SK-N-MC (cell line): ENCODE measurements at regions not wholly inside any gene's neighbourhood (a gene's known extent, or its start where the extent isn't known, plus 50 kb on each side); places are given as distances from the start of the nearest gene placed in this dataset.
"Not testable (repeated sequence)": the region's sequence is repeated elsewhere in the genome, so short reads cannot be mapped to it uniquely, and the experiment has no call there.

Experiments
- DNase-seq: peaks from one replicate; pipeline ENCODE4 v3.0.0-alpha.2; 2011; ENCODE audit warnings: low read depth, low spot score
- H3K27ac ChIP-seq: fragments of 200-600 bp; sonication (generic); 2 replicates; pipeline ENCODE4 v1.5.1; 2016; ENCODE audit warnings: mixed run types
- H3K36me3 ChIP-seq: fragments of 200-600 bp; sonication (generic); 2 replicates; pipeline ENCODE4 v1.6.1; 2017; ENCODE audit warnings: antibody characterized with exemption, low read length, mixed read lengths; ENCODE audit not compliant: insufficient read depth
- H3K4me3 ChIP-seq: fragments of 200-600 bp; sonication (generic); 2 replicates; pipeline ENCODE4 v1.5.1; 2016
- H3K9ac ChIP-seq: fragments of 200-600 bp; sonication (generic); 2 replicates; pipeline ENCODE4 v1.8.0; 2017; ENCODE audit warnings: mixed run types, mixed read lengths; ENCODE audit not compliant: insufficient read length
- H3K9me3 ChIP-seq: fragments of 200-600 bp; sonication (generic); 2 replicates; pipeline ENCODE4 v1.6.1; 2017; ENCODE audit warnings: low read depth, mild to moderate bottlenecking, antibody characterized with exemption, low read length, moderate library complexity, mixed read lengths
- EZH2 ChIP-seq: fragments of 200-600 bp; sonication (generic); IDR thresholded peaks from one replicate; pipeline ENCODE4 v1.6.1; 2017; ENCODE audit warnings: antibody characterized with exemption
- FOXP2 ChIP-seq: optimal IDR thresholded peaks from 2 replicates; pipeline ENCODE3; 2011; ENCODE audit warnings: mild to moderate bottlenecking, moderate library complexity; ENCODE audit not compliant: insufficient read depth; ENCODE audit errors: extremely low read length, control extremely low read depth
- POLR2AphosphoS5 ChIP-seq: IDR thresholded peaks from 2 replicates; pipeline ENCODE4 v1.6.1; 2012; ENCODE audit warnings: mild to moderate bottlenecking, low read depth, low read length, borderline replicate concordance

GRCh38 chrX:34467437-34467836 lies 189.6 kb downstream of the TMEM47 start:
- no peak overlapping the region for H3K9ac ChIP-seq
- H3K4me3 ChIP-seq = no peak overlapping the region
- no peak for DNase-seq
- TF ChIP-seq FOXP2 (no peak), EZH2 (no peak), POLR2AphosphoS5 (no peak)
- H3K27ac ChIP-seq = no peak overlapping the region
- H3K9me3 ChIP-seq = no peaks in the 10 kb centered on the region
- no peaks in the 10 kb centered on the region for H3K36me3 ChIP-seq

GRCh38 chrX:34463220-34463619 lies 193.9 kb downstream of the TMEM47 start:
- not testable (repeated sequence) for H3K9ac ChIP-seq, H3K27ac ChIP-seq, H3K9me3 ChIP-seq, H3K36me3 ChIP-seq, H3K4me3 ChIP-seq, DNase-seq

- not testable (repeated sequence) for H3K9me3 ChIP-seq, H3K27ac ChIP-seq, DNase-seq, H3K9ac ChIP-seq, H3K36me3 ChIP-seq, H3K4me3 ChIP-seq
These were observed 199.2 kb downstream of the TMEM47 start for GRCh38 chrX:34457850-34458249.

GRCh38 chrX:34437586-34437985 lies 219.5 kb downstream of the TMEM47 start:
- H3K4me3 ChIP-seq = no peak overlapping the region
- no peaks in the 10 kb centered on the region for H3K9me3 ChIP-seq
- H3K36me3 ChIP-seq = no peaks in the 10 kb centered on the region
- no peak for TF ChIP-seq EZH2
- no peak for TF ChIP-seq POLR2AphosphoS5
- no peak for TF ChIP-seq FOXP2
- no peak overlapping the region for H3K9ac ChIP-seq
- no peak for DNase-seq
- no peak overlapping the region for H3K27ac ChIP-seq

- no peaks in the 10 kb centered on the region for H3K9me3 ChIP-seq
- TF ChIP-seq POLR2AphosphoS5 = no peak
- no peak for TF ChIP-seq EZH2
- no peak for TF ChIP-seq FOXP2
- H3K27ac ChIP-seq = no peak overlapping the region
- no peak overlapping the region for H3K9ac ChIP-seq
- H3K36me3 ChIP-seq = no peaks in the 10 kb centered on the region
- no peak for DNase-seq
- H3K4me3 ChIP-seq = no peak overlapping the region
These were observed 230.8 kb downstream of the TMEM47 start for GRCh38 chrX:34426334-34426733.

- TF ChIP-seq POLR2AphosphoS5 (no peak), EZH2 (no peak), FOXP2 (no peak)
- H3K4me3 ChIP-seq = no peak overlapping the region
- no peaks in the 10 kb centered on the region for H3K36me3 ChIP-seq
- H3K27ac ChIP-seq = no peak overlapping the region
- no peak for DNase-seq
- no peak overlapping the region for H3K9ac ChIP-seq
- no peaks in the 10 kb centered on the region for H3K9me3 ChIP-seq
These were observed 250.5 kb downstream of the TMEM47 start for GRCh38 chrX:34406580-34406979.

- TF ChIP-seq EZH2 (no peak), POLR2AphosphoS5 (no peak), FOXP2 (no peak)
- H3K4me3 ChIP-seq = no peak overlapping the region
- H3K9ac ChIP-seq = no peak overlapping the region
- H3K27ac ChIP-seq = no peak overlapping the region
- no peak for DNase-seq
- H3K9me3 ChIP-seq = no peaks in the 10 kb centered on the region
- H3K36me3 ChIP-seq = no peaks in the 10 kb centered on the region
These were observed 252.6 kb downstream of the TMEM47 start for GRCh38 chrX:34404386-34405070.

GRCh38 chrX:34401411-34401810 lies 255.7 kb downstream of the TMEM47 start:
- TF ChIP-seq EZH2 (no peak), FOXP2 (no peak), POLR2AphosphoS5 (no peak)
- no peaks in the 10 kb centered on the region for H3K9me3 ChIP-seq
- DNase-seq = no peak

GRCh38 chrX:34382416-34382815 lies 250.3 kb upstream of the FAM47A start:
- no peak for DNase-seq
- H3K9me3 ChIP-seq = no peaks in the 10 kb centered on the region
- no peak overlapping the region for H3K4me3 ChIP-seq
- TF ChIP-seq POLR2AphosphoS5 (no peak), EZH2 (no peak), FOXP2 (no peak)
- H3K27ac ChIP-seq = no peak overlapping the region
- H3K36me3 ChIP-seq = no peaks in the 10 kb centered on the region
- H3K9ac ChIP-seq = no peak overlapping the region

More at GRCh38 chrX:34401411-34401810, 255.7 kb downstream of the TMEM47 start:
- H3K36me3 ChIP-seq = no peaks in the 10 kb centered on the region
- H3K4me3 ChIP-seq = no peak overlapping the region
- no peak overlapping the region for H3K27ac ChIP-seq
- H3K9ac ChIP-seq = no peak overlapping the region
